ENCODE measurements at regions not wholly inside any gene's neighbourhood (a gene's known extent, or its start where the extent isn't known, plus 50 kb on each side); places are given as distances from the start of the nearest gene placed in this dataset.
"Not testable (repeated sequence)": the region's sequence is repeated elsewhere in the genome, so short reads cannot be mapped to it uniquely, and the experiment has no call there.

DNA sequence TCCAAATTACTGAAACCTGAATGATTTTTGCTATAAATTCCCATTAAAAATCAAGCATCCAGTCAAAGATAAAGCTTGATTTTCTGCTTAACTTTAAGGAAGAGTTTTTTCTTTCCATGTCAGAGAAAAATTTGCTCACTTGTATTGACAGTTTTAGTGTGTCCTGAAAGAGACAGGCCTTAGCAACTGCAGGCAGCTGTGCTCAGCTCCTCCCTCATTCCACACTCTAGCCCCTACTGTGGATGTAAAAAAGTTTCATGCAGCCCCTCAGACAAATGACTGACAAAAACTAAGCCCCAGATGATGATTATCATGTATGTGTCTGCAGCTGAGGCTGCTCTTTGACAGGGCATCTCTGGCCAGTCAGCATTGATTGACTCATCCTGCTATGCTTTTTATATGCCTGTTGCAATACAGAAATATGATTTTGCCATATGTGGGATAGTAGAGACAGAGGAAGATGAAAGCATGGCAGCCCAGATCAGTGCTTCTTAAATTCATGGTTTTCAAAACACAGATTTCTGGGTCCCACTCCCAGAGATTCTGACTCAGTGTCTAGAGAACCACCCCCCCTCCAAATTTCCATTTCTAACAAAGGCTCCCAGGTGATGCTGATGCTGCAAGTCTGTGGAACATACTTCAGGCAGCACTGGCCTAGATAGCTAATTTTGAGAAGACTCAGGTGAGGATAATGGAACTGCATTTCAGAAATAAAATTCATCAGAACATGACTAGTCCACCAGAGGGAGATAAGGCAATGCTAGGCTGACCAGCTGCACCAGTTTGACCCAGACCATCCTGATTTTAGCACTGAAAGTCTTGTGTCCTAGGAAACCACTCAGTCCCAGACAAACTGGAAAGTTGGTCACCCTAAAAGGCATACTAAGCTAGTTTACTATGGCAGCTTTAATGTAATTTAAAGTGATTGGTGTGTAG lies 298.7 kb upstream of the KCNN2 start:
- DNase-seq = no peak

DNA sequence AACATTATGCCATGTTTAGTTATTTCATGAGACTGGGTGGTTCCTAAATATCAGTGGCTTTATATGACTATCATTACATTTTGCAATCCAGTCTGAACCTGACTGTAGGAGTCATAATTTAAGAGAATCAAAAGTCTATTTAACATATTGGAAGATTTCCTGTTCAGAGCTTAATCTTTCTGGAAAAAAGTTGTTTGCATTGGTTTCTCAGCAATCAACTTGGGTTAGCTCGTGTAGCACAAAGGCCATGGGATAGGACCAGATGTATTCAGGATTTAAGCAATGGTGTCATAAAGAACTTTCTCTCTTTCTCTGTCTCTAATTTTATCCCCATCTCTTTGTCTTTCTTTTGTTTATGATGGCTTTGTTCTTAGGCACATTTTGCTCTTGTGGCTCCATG lies 296.0 kb upstream of the KCNN2 start:
- DNase-seq = no peak

DNA sequence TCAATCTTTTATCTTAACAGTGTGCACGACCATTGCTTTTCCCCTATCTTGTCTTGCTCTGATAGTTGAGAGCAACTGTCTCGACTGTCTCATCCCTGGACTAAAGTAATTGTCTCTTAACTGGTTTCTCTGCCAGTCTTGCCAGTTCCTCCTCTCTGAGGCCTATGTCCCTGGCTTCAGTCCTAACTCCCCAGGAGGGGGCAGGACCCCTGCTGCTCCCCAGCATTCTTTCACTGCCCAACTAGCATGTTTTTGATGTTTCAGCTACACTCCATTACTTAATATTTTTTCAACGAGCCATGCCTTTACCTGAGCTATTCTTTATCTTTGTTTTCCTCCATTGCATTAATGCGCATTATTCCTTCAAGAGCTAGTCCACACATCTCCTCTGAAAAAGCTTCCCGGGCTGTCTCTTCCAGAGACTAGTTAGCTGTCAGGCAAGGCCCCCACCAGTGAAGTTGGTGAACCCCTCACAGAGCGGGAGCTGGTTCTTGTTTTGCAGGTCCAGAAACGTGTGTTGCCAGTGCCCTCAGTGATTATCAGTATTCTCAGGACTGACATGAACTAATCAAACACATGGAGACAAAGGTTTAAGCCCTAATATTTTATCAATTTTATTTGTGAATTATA lies 291.7 kb upstream of the KCNN2 start:
- DNase-seq = no peak

DNA sequence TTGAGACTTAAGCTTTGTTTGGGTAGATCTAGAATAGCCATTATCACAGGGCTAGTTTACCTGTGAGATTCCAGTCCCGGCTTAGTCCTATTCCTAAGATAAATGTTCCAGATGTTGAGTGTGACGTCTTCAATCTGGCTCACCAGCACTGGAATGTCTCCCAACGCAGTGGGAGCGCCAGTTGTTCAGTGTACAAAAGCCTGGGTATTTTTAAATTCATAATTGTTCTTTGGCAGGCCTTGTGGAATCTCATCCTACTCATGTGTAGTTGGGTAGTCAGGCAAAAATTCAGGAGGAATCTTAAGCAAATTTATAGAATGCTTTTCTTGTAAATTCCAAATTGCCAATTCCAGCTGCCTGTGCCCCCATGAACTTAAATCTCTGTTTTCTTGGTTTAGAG lies 272.6 kb upstream of the KCNN2 start:
- no peak for DNase-seq

DNA sequence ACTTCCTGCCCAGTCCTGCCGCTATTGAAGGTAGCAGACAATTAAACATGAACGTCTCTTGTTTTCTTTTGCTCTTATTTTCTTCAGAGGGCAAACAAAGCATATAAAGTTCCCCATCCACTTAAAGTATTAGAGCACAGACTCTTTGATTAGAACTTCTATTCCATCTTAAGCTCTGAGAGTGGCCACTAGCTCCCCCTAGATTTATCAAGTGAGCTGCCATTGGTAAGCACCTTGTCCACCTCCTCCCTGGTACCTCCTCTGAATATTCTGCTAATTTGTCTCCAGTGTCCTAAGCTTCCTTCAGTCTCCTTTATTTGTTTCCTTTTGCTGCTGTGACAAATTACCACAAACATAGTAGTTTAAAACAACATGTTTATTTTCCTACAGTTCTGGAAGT lies 264.3 kb upstream of the KCNN2 start:
- DNase-seq = no peak

DNA sequence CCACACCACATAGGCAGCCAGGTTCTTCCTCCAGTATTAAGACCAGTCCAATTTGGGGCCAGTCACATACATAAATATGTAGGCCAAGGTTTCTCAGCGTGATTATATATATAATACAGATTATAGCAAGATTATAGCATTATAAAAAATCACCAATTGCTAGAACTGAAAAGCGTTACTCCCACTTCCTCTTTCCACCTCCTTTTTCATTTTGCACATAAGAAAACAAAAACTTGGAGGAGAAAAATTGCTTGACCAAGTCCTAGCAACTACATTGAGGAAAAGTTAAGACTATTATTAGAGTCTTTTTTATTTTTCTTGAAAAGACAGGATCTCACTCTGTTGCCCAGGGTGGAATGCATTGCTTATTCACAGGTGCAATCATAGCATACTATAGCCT lies 262.7 kb upstream of the KCNN2 start:
- DNase-seq = no peak

DNA sequence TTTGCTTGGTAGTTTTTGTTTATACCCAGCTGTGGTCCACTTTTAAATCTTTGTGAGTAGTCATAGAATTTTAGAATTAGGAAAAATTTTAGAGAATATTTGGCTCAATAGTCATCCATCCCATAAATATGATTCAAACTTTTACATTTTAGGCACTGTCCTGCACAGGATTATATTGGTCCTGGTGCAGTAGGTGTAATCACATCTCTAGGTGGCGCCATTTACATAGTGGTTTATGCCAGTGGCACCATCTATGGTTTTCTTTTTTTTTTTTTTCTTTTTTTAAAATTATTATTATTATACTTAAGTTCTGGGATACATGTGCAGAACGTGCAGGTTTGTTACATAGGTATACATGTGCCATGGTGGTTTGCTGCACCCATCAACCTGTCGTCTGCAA lies 260.7 kb upstream of the KCNN2 start:
- DNase-seq = no peak

DNA sequence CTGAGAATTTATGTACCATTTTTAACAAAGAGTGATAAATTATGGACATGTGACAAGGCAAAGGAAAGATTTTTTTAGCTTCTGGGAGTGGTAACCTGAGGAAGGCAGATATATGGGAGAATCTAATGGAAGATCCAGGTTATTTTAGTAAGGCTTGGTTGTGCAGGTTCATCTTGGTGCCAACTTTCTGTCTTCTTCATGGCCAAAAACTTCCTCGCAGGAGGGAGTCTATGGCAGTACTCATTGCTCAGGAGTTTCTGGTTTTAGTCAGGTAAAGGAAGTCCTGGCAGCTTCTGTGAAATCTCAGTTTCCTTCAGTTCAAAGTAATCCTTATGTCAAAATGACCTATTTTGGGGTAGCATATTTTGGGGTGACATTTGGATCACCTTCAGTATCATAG lies 248.3 kb upstream of the KCNN2 start:
- DNase-seq = no peak

DNA sequence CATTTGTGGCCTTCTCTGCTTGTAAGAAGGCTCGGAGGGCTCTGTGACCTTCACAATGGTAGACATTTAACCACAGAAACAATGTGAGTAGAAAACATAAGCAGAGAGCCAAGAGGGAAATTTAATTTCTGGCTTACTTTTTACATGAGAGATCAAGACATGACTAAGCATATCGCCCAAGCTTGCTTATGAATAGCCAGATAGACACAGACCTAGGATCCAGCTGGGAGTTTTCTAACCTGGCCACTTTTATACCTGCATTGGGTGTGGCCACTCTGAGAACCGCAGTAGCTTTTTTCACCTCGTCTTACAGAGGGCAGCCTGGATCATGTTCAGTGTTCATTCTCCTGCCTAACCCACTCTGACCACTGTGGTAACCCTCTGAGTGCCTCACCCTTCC lies 244.9 kb upstream of the KCNN2 start:
- DNase-seq = no peak

DNA sequence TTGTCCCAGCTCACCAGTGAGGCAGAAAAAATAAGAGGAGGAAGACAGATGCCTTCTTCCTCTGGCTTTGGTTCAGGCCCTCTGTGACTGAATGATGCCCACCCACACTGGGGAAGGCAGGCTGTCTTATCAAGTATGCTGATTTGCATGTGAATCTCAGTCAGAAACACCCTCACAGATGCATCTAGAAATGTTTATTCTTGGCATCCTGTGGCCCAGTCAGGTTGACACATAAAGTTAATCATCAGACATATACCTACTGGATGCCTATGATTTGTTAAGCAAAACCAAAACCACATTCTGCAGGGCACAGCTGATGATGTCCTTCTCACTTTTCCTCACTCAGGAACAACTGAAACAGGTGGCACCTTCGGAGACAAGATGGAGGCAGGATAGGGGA lies 243.4 kb upstream of the KCNN2 start:
- DNase-seq = no peak

DNA sequence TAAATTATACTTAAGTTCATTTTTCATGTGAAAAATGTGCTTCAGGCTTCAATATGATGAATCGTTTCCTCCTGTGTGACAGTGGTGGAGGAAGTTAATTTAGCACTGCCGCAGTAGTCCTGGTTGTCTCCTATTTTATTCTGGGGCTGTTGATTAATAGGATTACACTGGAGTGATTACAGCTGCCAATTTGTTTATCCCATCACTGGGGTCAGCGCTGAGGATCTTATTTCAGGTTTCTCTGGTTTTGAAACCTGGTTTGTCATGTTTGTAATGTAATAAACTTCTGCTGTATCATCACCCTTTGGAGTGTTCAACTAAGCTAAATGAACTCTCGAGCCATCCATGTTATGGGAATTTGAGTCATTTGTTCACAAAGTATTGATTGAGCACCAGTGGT lies 241.7 kb upstream of the KCNN2 start:
- DNase-seq = no peak

DNA sequence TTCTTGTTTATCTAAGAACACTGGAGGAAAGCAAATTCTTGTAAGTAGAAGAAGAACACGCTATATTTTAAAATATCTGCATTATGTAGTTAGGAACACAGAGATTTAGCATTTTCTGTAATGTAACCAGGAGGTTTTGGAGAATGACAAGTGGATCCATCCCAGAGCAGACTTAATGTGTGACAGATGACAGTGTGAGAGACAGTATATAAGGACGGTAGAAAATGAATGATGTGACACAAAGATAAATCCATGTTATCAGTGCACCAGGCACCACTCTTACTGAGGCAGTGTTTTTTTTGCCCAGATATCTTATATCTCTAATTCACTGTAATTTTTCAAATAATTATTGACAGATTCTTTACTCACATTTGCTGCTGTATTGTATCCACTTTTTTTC lies 239.0 kb upstream of the KCNN2 start:
- no peak for DNase-seq

DNA sequence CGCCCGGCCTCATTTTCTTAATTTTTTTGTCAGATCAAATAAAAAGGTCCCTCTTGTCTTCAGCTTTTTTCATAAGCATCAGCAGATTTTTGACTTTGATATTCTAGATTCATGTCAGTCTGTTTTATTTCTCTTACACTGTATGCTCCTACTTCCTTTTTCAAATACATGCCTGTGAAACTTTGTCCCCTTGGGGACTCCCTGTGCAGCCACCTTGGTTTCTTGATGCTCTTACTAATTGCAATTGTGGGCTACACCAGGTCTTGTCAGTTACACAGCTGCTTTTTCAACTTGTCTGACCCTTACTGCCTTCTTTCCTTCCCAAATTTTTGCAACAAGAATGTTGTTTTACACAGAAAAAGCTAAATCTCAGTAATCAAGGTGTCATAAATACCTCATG lies 238.2 kb upstream of the KCNN2 start:
- DNase-seq = no peak

DNA sequence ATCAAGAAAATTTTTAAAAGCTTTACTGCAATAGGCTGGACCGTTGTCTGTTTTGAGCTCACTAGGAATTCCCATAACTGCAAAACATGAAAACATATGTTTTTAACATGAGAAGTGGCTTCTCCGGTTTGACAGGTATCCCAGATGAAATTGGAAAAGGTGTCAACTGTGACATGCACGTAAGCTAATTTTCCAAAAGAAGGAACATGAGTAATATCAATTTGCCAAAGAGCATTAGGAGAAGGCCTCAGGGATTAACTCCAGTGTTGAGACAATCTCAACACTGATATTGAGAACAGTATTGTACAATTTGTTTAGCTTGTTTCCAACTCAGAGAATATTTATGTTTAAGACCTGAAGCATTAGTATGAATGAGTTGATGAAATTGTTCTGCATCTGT lies 215.5 kb upstream of the KCNN2 start:
- DNase-seq = no peak

DNA sequence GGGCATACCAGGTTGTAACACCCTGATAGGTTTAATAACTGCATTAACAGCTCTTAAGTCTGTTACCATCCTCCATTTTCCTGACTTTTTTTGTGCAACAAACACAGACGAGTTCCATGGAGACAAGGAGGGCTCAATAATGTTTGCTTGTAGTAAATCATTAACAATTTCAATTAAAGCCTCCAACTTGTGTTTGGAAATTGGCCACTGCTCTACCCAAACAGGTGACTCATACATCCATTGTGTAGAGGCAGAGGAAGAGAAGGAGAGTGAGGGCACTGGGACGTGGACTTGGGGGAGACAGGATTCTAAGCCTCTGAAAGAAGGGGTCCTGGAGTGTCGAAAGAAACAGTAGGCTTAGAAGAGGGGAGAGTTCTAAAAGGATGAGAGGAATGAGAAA lies 213.6 kb upstream of the KCNN2 start:
- no peak for DNase-seq

DNA sequence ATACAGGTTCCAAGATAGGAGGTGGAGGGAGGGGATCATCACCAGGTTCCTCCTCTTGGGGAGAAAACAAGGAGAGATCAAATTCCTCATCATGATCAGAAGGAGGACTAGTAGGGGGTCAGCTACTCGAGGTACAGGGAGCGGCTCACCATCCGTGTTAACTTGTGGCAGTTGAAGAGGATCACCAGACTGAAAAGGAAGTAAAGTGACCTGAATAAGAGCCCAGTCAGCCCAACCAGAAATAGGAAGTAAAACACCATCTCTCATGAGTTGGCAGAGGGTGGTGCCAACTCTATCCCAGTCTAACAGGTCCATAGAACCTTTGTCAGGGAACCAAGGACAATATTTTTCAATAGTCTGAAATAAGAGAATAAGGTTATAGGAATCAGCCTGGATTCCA lies 213.1 kb upstream of the KCNN2 start:
- not testable (repeated sequence) for DNase-seq

DNA sequence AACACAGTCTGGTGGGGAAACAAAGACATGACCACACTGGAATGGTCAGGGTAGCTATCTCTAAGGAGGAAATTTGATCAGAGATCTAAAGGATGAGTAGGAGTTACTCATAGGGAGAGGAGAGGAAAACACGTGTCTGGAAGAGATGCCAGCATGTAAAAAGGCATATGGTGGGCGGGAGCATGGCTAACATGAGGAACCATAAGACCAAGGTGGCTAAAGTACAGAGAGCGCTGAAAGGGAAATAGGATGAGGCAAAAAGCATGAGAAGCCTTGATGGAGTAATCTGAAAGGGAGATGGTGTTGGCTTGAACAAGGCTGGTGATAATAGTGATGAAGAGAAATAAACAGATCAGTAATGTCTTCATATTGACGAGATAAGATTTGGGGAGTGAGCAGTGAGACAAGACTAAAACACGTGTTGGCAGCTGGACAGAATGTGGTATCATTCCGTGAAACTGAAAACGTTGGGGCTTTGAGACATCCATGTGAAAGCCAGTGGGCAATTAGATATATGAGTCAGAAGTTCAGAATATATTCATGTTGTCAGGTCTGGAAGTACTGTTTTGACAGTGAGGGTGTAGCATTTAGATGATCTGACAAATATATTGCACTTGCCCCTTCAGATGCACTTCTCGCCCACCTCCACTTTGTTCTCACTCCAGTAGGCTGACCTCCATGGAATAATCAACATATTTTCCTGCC lies 209.1 kb upstream of the KCNN2 start:
- DNase-seq = no peak

DNA sequence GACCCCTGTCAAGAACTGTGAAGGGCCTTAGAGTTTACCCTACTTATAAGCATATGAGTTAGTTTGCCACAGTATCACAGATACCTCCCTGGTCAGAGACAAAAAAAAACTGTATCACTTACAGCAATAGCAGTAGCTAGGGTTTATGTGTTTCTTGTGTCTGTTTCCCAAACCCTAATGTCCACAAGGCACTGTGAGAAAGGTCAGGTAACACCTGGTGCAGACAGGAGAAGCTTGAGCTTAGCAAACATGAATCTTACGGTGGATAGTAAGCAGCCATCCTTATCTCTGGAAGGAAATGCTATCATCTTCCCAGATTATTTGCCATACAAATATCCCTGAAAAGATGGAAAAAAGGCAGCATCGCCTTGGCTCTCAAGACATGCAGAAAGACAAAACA lies 208.5 kb upstream of the KCNN2 start:
- DNase-seq = no peak

DNA sequence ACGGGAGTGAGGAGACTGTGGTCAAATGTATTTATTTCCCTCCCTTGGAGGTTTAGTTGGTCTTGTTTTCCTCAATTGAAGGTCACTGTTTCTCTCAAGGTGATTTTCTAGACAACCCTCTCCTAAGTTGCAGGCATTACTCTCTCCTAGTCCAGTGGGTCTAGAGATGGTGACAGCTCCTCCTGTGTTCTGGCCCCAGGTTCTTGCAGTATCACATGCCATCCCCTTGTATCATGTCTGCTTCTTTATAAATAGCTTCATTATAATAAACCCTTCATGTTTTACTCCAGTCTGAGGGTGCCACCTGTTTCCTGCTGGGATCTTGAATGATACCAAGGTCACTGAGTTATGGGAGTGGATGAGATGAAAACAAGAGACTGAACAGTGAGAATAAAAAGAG lies 208.0 kb upstream of the KCNN2 start:
- no peak for DNase-seq

DNA sequence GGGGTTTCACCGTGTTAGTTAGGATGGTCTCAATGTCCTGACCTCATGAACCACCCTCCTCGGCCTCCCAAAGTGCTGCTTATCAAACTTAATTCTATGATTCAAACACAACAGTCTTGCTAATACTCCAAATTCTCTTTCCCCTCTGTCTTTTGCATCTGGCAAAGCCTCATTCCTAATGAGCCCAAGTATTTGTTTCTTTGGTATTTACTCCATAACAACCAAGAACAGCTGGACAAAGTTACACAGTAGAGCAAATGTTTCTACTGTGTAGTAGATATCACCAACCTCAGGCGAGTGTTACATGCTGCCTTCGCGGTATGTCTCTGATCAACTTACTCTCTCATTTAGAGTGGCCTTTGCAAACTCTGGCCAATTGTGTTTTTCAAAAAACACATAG lies 195.8 kb upstream of the KCNN2 start:
- DNase-seq = no peak

DNA sequence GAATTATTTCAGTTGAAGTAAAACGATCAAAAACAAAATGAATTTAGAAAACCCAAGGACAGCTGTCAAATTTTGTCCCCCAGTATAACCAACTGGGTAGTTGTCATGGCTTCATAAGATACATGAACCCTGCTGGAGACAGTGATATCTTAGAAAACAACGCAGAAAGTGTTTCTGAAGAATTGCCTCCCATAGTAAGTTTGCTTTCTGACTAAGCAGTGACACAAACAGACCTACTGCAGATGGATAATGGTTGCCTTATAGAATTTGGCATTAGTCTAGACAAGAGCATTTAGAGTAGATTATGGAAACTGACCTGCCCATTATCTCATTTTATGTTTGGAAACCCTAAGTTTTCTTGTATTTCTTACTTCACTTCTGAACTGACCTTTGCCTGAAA lies 187.7 kb upstream of the KCNN2 start:
- no peak for DNase-seq

DNA sequence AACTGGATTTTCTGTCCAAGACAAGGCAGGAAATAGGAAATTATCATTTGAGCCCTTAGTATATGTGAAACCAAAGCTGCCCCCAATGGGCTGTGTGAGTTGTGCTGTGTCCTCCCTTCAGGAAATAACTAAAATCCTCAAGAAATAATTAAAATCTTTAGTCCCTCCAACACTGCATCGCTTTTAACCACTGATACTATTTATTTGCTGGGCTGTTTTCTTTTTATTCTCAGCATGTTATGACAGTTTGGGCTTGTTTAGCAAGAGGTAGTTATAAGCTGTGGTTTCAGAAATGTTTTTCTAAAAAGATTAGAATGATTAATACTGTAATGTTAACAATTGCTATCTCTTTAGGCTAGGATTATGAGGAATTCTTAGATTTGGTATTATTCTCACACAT lies 187.0 kb upstream of the KCNN2 start:
- no peak for DNase-seq

DNA sequence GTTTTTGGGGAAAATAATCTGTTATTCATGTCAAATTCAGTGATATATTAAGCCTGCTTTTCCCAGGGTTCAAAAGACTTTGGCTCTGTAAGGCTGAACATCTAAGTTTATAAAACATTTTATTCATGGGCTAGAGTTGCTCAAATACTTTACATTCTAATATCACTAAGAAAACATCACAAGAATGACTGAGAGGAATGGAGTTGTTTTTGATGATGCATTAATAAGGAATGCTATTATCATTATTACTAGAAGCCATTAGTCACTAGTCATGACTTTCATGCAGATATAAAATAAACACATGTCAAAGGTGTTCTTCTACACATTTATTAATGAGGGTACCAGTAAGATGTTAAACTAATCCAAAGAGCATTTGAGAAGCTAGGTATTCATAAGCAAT lies 185.5 kb upstream of the KCNN2 start:
- no peak for DNase-seq

DNA sequence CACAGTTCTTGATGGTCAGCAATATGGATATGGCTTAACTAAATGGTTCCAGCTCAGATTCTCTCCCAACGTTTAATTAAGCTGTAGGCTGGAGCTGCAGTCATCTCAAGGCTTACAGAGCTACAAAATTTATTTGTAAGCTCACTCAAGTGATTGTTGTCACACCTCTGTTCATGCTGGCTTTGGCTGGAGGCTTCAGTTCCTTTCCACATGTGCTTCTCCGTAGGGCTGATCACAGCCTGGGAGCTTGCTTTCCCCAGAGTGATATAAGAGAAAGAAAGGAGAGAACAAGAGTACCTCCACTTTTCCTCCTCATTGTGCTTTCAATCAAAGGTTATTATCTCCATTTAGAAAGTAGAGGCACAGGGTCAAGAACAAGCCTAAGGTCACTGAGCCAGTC lies 182.7 kb upstream of the KCNN2 start:
- no peak for DNase-seq

Measured in stimulated activated CD8-positive, alpha-beta memory T cell treated with anti-CD3 and anti-CD28 coated beads, Interleukin-4, amount 100 ng/mL, for 48 hours (primary cell).